HG03571 (cell line): ENCODE measurements at regions not wholly inside any gene's neighbourhood (a gene's known extent, or its start where the extent isn't known, plus 50 kb on each side); places are given as distances from the start of the nearest gene placed in this dataset.
A peak's percentile ranks its signal among the peaks of the same experiment; 100 is the strongest.
"Not testable (repeated sequence)": the region's sequence is repeated elsewhere in the genome, so short reads cannot be mapped to it uniquely, and the experiment has no call there.

Experiments used
- ATAC-seq: cut with Tn5 transposase; IDR thresholded peaks from one replicate; pipeline ENCODE4 v1.9.1; 2021; ENCODE audit not compliant: unreplicated experiment

DNA sequence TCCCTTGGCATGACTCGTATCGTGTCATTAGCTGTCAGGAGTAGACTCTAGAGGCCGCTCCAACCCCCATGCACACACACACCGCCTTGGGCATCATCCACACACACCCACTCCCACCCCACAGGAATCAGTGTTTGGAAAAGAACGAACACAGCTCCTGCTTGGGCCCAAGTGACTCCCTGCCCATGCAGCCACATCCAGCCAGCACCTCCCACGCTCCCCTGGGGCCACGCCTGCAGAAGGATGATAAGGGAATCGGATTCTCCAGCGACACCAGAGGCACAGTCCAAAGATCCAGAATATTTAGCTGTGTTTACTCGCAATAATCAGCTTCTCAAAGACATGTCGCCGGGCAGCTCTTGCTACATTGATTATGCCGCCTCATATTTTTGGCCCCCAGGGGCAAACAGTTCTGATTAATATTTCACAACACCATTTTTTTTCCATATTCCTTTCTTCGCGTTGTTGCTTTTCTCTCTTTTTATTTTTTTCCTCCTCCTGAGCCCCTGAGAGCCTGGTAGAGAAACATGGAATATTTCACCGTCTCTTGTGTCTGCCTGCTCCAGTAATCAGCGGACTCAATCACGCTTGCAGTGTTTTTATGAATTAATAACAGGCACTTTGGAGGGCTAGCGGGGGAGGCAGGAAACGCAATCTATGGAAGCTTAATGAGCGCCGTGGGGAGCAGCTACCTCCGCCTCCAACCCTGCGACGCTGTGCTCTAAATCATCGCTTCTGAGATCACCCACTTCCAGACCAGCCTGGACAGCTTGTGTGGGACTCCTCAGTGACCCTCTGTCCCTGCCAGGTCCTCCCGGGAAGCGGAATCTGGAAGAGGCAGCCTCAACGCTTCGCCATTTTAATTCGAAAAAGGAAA lies 221.4 kb downstream of the TLE3 start:
- ATAC-seq: no peak

DNA sequence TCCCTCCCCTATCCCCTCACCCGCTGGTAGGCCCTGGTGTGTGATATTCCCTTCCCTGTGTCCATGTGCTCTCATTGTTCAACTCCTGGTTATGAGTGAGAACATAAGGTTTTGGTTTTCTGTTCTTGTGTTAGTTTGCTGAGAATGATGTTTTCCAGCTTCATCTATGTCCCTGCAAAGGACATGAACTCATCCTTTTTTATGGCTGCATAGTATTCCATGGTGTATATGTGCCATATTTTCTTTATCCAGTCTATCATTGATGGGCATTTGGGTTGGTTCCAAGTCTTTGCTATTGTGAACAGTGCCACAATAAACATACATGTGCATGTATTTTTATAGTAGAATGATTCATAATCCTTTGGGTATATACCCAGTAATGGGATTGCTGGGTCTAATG lies 217.8 kb downstream of the TLE3 start:
- ATAC-seq: not testable (repeated sequence)

DNA sequence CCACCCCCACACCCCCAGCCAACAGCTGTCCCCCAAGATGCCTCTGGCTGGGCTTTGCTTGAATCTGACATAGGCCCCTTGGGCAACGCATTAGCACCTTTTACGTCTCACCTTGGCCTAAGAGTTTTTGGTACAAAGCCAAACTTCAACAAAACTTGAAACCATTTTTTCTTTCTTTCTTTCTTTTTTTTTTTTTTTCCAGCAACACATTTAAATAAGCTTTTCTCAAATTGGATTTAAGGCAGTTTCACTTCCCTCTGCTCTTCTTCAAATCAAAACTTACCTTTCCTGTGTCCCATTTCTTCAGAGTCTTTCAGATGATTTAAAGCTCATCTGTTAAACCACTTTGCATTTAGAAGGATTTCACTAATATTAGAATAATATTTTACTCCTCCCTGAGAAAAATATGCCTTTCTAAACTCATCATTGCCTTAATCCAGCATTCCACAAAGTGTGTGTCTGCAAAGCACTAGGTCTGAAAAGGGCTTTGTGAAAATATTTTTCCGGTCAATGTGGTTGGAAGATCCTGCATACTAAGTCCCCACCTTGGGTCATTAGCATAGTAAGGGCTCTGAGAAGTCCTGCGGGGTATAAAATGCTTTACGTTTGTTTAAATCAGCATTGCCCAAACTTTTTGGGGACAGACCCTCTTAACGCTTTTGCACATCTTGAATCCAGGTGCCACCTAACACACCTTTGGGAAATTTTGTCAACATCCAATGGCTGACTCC lies 217.0 kb downstream of the TLE3 start:
- ATAC-seq: no peak

DNA sequence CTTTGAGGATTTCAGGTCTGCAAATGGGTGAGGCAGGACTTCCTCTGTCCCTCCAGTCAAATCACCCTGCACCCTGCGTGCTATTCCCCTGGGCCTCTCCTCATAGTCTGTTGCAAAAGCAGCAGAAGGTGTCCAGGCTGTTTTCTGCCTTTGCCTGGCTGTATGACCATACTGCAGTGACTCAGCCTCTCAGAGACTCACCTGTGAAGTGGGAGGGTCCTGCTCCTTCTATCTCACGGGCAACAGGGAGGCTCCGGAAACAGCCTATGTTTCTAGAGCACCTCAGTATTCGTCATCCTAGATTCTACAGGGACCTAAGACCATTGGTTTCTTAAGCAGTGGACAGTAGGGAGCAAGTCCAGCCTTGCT lies 216.4 kb downstream of the TLE3 start:
- ATAC-seq: peak; percentile 41

DNA sequence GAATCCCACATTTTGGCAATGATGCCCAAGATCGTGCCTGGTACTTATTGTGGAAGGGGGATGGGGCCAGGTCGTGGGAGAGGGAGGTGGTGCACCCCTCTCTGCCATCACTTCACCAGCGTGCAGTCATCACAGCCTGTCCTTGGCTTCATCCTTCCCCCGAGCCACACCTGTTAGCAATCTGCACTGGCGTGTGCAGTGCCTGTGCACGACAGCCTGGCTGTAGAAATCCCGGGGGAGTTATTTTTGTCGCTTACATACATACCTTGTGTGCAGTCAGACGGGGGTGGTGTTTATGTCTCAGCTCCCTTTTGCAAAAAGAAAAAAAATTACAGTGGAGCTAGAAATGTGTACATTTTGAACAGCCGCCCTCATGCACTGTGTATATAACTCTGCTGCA lies 216.0 kb downstream of the TLE3 start:
- ATAC-seq: peak; percentile 83

DNA sequence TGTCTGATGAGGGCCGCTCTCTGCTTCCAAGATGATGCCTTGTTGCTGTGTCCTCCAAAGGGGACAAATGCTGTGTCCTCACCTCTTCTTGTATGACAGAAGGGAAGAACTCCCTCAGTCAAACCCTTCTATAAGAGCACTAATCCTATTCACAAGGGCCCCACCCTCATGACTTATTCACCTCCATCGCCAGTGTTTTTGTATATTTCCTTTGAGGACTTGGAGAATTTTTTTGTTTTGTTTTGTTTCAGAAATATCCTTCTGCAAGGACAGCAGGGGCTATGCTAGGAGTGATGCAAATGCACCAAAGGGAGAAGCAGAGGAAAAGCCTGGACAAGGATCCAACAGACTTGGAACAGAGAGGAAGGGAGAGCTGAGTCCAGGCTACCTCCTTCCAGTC lies 214.4 kb downstream of the TLE3 start:
- ATAC-seq: no peak

DNA sequence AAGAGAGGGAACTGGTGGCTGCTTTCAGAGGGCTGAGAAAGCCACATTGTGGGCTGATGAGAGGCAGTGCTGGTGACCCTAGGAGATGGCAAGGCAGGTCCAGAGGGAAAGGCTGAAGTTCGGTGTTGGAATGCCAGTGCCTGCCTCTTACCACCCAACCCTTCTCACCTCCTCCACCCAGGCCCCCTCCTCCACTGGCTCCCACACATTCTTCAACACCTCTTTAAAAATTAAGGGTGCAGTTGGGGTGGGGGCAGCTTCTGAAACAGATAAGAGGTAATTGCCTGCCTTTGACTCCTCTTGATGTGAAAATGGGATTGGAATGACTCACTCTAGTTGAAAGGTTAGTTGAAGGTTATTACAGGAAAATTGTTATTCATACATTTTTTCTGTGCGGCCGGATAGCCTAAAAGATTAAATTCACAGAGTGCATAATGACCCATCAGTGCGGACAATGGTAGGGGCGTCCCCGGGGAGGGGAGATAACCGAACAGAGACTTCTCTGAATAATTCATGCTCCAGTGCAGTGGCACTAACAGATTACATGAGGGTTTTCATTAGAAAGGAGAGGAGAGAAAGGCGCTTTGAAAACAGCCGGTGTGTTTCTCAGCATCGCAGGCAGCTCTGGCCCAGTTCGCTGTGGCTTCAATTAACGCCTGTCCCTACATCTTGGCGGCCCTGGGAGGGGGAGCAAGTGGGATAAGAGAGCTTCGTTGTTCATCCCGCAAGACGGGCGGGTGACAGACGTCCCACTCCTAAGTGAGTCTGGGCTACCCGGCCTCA lies 212.4 kb downstream of the TLE3 start:
- no peak for ATAC-seq

DNA sequence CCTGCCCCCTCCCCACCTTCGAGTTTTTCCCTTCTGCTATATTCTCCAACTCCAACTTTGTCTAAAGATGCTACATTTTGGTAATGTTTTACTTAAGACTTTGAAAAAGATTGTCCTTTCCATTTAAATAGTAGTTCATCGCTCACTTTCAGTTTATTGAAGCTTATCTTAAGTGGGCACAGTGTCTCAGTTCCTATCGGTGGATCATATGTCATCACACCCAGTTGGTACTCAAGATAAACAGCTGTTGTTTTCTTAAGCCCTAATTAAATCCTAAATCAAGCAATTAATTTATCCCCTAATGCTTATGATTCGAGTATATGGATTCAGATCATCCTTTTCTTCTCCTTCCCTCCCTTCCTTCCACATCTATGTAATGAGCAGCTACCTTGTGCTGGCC lies 210.7 kb downstream of the TLE3 start:
- no peak for ATAC-seq

DNA sequence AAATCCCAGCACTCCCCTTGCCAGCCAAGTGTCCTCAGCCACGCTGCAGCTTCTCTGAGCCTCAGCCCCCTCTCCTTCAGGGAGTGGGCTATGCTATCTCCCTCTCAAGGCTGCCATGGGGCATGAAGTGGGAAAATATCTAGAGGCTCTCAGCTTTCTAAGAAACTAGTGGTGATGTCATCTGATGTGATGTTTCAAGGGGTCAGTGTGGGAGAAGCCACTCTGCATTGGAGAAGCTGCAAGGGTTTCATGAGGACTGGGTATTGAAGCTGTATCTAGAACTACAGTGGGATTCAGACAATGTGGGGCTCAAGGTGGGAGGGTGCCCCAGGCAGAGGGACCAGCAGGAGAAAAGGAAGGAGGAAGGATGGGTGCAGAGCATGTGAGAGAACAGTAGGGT lies 210.2 kb downstream of the TLE3 start:
- ATAC-seq: no peak

DNA sequence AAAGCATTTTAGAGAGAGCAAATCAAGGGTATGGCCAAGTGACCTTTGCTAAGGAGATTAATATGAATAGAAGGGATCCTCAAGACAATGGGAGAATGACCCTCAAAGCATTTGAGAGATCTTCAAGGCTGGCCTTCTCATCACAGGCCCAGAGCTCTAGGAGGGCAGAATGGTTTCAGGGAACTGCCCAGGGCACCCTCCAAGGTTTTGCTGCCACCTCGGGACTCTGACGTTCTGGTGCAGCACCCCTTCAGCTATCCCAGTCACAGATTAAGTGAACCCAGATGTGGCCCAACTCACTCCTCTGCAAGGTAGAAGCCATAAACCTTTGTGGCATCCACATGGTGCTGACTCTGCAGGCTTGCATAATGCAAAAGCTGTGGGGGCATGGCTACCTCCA lies 209.3 kb downstream of the TLE3 start:
- no peak for ATAC-seq

DNA sequence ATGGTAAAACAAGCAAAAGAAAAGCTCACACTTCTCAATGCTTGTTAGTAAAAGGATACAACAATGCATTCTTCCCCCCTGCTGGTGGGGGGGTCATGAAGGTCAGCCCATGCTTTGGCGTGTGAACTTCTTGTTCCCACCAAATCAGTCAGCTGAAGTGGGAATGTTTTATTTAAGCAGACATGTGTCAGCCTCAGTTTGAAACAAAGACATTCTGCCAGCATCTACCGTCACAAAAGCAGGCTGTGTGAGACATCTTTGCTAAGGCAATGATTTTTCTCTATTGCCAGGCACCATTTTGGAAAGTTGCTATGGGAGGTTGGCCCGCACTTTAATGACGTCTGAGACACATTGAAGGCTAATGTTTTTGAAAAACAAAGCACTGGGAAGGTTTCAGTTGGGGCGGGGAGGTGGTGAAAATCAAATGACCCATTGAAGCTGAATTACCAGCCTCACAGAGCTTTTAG lies 206.6 kb downstream of the TLE3 start:
- no peak for ATAC-seq

DNA sequence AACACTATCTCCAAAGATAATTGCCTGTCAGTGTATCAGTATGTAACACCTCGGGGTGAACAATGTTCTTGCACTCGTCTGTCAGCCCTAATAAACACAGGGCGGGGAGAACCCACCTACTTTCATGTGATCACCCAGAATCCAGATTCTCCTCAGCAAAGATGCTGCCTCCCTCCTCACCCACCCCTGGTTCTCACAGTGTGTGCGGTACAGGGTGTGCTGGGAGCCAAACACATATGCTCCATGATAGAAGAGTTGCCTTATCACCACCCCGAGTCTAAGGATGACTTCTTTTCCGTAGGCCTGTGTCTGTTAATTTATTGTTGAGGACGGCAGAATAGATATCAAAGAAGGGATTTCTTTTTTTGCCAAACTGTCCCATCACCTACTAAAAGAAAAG lies 206.1 kb downstream of the TLE3 start:
- no peak for ATAC-seq

DNA sequence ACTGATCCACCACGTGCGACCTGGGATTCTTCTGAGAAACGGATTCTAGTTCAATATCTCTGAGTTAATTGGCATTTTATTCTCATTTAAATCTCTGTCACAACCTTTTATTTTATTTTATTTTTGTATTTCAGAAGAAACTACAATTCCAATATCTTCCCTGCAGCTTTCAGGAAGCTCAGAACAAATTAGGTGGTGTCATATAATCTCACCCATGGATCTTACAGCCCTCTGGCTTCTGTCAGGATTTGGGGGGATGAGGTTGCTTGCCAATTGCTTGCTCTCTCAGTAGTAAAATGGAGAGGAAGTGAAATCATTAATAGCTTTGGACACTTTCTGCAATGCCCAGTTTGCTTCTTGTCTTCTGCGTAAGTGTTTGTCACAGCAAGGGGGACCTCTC lies 205.4 kb downstream of the TLE3 start:
- ATAC-seq: no peak

DNA sequence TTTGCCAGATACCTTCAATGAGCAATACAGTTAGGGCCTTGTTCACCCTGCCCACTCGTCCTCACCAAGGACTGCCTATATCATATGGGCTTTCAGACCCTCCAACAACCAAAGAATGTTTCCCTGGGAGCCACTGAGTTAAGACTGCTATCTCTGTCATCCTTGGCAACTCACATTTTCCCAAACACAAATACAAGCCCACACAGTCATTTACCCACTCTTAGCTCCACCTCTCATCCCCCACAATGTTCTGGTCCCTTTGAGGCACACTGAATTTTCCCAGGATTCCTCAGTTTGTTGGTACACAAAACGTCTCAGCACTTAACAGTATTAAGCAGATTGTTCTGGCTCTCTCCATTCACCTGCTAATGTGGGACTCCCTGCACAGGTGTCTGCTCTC lies 204.6 kb downstream of the TLE3 start:
- ATAC-seq: no peak

DNA sequence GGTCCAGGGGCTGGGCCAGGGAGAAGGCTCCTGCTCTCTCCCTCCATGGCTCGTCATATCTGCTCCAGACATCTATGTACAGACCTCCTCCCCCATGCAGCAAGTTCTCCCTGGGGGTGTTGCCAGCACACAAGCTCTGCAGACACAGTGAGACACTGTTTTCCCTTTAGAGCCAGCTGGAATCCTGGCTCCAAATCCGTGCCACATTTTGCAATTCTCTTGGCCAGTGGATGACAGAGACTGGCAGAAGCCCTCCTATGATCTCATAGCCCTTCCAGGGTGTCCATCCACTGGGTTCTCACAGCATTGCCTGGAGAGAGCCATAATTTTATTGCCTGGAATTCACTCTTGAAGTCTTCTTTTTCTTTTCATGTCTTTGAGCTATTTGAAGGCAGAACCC lies 203.9 kb downstream of the TLE3 start:
- ATAC-seq: no peak

DNA sequence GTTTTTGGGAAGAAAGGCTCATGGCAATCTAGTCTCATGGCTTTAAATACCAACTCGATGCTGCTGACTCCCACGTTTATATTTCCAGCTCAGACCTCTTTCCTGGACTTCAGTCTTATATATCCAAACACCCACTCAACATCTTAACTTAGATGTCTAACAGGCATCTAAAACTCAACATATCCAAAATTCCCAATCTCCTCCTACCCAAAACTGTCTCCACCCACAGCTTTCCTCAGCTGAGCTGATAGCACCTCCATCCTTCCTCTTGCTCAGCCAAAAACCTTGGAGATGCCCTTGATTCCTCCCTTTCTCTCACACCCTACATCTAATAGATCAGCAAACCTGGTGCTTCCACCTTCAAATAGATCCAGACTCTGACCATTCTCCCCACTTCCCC lies 202.5 kb downstream of the TLE3 start:
- ATAC-seq: no peak

DNA sequence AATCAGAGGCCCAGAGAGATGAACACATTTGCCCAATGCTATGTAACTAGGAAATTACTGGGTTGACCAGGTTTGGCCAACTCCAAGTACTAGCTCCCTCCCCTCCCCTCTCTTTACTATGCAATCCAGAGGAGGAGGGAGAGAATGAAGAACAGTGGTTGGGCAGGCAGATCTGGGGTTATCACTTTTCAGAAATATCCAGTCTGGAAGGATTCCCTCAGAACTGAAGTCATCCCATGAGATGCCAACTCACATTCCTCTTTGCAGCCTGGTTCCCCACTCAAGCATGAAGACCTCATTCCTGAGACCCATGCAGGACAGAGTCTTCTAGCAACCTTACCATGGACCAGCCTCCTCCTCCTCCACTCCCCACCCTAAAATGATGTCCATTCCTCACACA lies 201.1 kb downstream of the TLE3 start:
- no peak for ATAC-seq

DNA sequence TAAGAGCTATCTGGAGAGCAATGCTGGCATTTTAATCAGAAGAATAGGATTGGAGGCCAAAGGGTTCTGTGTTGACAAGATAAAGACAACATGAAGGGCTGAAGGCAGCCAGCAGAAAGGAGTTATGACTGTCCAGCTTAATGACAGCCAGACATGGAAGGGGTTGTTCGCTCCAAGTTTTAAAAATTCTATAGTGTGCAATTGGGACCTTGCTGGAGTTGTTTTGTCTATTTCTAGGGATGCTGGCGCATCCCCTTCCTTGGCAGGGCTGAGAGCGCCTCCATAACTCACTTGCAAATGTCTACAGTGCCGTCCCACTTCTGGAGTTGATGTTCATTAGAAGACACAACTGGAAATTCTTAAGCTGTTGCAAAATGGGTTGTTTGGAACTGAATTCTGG lies 200.7 kb downstream of the TLE3 start:
- ATAC-seq: no peak

DNA sequence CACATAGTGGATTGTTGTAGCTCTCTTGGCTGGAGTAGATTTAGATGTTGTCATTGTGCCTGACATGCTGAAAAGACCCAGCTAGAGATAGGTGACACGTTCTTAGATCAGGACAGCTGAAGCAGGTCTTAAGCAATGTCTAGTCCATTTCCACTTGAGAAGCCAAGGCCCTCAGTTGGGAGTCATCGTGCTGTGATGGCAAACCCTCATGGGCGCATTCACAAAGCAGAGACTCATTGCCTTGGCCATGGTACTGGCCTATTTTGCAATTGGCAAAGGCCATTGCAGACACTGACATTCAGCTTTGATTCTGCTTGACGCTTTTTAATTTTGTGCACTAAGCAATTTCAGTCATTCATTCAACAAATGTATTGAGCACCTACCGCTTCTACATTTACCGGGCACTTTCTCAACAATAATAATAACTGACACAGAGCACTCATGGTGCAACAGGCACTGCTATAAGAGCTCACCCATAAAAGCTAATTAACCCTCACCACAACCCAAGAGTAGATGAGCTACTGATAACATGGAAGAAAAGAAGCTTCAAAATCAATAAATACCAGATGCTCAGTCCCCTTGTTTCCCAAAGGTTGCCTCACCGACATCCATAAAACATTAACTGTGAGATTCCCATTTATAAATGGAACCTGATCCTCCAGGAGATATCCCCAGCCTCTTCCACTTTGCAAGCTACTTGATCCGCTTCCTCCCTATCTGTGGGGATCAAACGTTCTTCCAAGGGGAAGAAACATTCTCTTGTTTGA lies 200.1 kb downstream of the TLE3 start:
- no peak for ATAC-seq

DNA sequence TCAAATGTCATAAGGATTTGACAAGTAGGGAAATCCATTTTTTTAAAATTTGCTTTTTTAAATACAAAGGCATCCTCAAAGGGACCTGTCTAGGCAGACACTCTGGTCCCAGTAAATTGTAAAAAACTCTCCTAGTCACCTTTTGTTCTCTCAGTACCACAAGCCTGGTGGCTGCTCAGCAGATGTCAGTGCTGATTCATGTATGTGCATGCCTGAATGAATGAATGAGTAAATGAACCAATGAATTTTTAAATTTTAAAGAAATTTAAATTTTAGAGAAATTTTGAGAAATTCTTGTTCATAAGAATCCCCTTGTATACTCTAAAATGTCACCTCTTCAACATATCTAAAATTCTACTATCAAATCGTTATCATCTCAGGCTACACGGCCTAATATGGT lies 199.5 kb downstream of the TLE3 start:
- no peak for ATAC-seq
